Heart left ventricle (tissue), 13 donors: ENCODE measurements at regions not wholly inside any gene's neighbourhood (a gene's known extent, or its start where the extent isn't known, plus 50 kb on each side); places are given as distances from the start of the nearest gene placed in this dataset.

Experiments used
- CTCF ChIP-seq, 12 donors: fragments of 200-600 bp; sonication (generic) in 4 of 12; IDR thresholded peaks; one replicate each; pipeline versions ENCODE4 v1.5.0 to v1.8.0; 2018 to 2022; ENCODE audit warnings: antibody characterized with exemption in 12 of 12, mild to moderate bottlenecking in 5 of 12
- POLR2A ChIP-seq, 2 donors: fragments of 450-650 bp; IDR thresholded peaks; one replicate each; pipeline ENCODE4 v1.6.1; 2017; ENCODE audit warnings: antibody characterized with exemption in 2 of 2, mild to moderate bottlenecking in 2 of 2, moderate library complexity in 2 of 2
- donor health status: ischemic (EF 13 %, LVEDD 7.1; RV severe dilation, severe dysfunction).
- donor health status: DM: no; HTN: yes; CAD: no.
- donor health status: DM: no; HTN: no; CAD: no.
- donor health status: ischemic (EF 25% LVEDD 6.9; RV normal size, moderate dysfunction).
- donor health status: ischemic (EF 25% LVEDD 5.7; RV mildly dilated, moderate dysfunction).
- donor health status: ischemic (EF 35%, LVEDD 5.7; RV mildly dilated, moderate dysfunction).
- donor health status: nonischemic (EF 11% LVEDD 7.7; RV severe dilation, severe dysfunction).
- donor health status: DM: yes; HTN: yes; CAD: no.
- donor health status: PGD.
- donor health status: ischemic (EF 29% LVEDD 5.4; RV normal size, mild dysfunction).
- donor health status: nonischemic (EF 23%, LVEDD 6.1; RV moderate dilation, normal function).

- TF ChIP-seq CTCF (IDR thresholded peaks at IDR 0.05) (peak in 2 of 12 donors; percentile 7 to 13), POLR2A (IDR thresholded peaks at IDR 0.05) (no peak)
These were observed 611.3 kb upstream of the CPXCR1 start for GRCh38 chrX:88135735-88136134.
